ENCODE measurements at regions not wholly inside any gene's neighbourhood (a gene's known extent, or its start where the extent isn't known, plus 50 kb on each side); places are given as distances from the start of the nearest gene placed in this dataset.

DNA sequence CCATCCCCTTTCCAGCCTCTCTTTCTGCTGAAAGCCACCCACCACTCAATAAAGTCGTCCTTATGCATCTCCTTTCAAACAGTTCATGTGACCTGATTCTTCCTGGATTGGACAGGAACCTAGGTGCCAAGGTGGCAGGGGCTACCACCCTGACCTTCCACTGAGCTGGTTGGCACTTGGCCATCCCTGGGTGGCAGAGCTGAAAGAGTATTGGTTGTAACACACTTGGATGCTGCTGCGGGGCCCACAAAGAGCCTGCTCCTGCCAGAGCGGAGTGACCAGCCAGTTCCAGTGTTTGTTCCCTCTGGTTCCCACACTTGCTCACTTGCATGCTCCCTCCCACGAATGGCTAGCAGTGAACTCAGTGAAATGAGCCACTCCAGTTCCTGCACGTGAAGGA lies 57.2 kb upstream of the OR4C15 start:
- H3K4me3 ChIP-seq, result no peak overlapping the region
- no peak overlapping the region for H3K27ac ChIP-seq (ENCODE audit: extremely low read depth, low read depth, low read length)
- H2AFZ ChIP-seq (ENCODE audit: low read depth, low read length), result no peak overlapping the region
- no peak for ATAC-seq
- no peaks in the 10 kb centered on the region for H3K4me1 ChIP-seq (replicated peaks in 1 of 2; ENCODE audit: control insufficient read depth in 2 of 2, insufficient read depth in 2 of 2, low read length in 2 of 2)
- BruUV-seq (replicated peaks), result no TSS peak
- DNase-seq (ENCODE audit: extremely low read depth in 1 of 4, low spot score in 3 of 4), result no peak
- H3K9me1 ChIP-seq (ENCODE audit: control insufficient read depth, insufficient read depth, low read length), result no peaks in the 10 kb centered on the region
- ChIA-PET POLR2A (no interaction called here), CTCF (ENCODE audit: low intra/inter-chr PET ratio) (no interaction called here)
- 0% methylated on average over 5 of the region's 5 CpGs for WGBS (ENCODE audit: insufficient coverage, low coverage, missing lambda C conversion rate)
- no peak overlapping the region for H3K9ac ChIP-seq (ENCODE audit: insufficient read depth in 1 of 2, low read depth in 2 of 2, low read length in 2 of 2)
- no peaks in the 10 kb centered on the region for H3K79me2 ChIP-seq (ENCODE audit: control insufficient read depth, insufficient read depth, low read length)
- H3K4me2 ChIP-seq (ENCODE audit: insufficient read depth, low read length), result no peak overlapping the region
- no peak for FAIRE-seq
- H3K36me3 ChIP-seq (ENCODE audit: control insufficient read depth, insufficient read depth, low read length), result no peaks in the 10 kb centered on the region
- H4K20me1 ChIP-seq (replicated peaks; ENCODE audit: control insufficient read depth, insufficient read depth, low read length), result no peaks in the 10 kb centered on the region
- in situ Hi-C loops (cut with MboI) (no loop called here), intact Hi-C loops (cut with micrococcal nuclease) (no loop called here)
- no peaks in the 10 kb centered on the region for H3K9me3 ChIP-seq (replicated peaks; ENCODE audit: control insufficient read depth, insufficient read depth, low read depth, low read length)
- H3K27me3 ChIP-seq (ENCODE audit: control insufficient read depth in 2 of 2, insufficient read depth in 2 of 2, low read length in 2 of 2), result no peaks in the 10 kb centered on the region
- TF ChIP-seq HMGN3 (IDR thresholded peaks at IDR 0.05; ENCODE audit: borderline replicate concordance, extremely low read depth, insufficient read length, low read depth, low read length) (no peak), ZBTB8A (IDR thresholded peaks at IDR 0.05; ENCODE audit: partially characterized antibody) (no peak), ZNF311 (CRISPR knock-in tag; IDR thresholded peaks at IDR 0.05) (no peak), FIP1L1 (IDR thresholded peaks at IDR 0.05; ENCODE audit: low read depth, low read length, poor library complexity, severe bottlenecking) (no peak), NELFE (IDR thresholded peaks at IDR 0.05; ENCODE audit: insufficient read depth, insufficient read length) (no peak), JUND (IDR thresholded peaks at IDR 0.05; ENCODE audit: borderline replicate concordance, low read depth, low read length) (no peak), JUND (tag; IDR thresholded peaks at IDR 0.05; ENCODE audit: borderline replicate concordance, low read depth, low read length) (no peak), FOXM1 (IDR thresholded peaks at IDR 0.05; ENCODE audit: low read depth) (no peak), FOXM1 (CRISPR knock-in tag; IDR thresholded peaks at IDR 0.05; ENCODE audit: low read depth) (no peak), HNRNPLL (IDR thresholded peaks at IDR 0.05; ENCODE audit: low read depth, low read length, poor library complexity, severe bottlenecking) (no peak), SMAD2 (IDR thresholded peaks at IDR 0.05; ENCODE audit: low read depth, low read length) (no peak), EWSR1 (IDR thresholded peaks at IDR 0.05; ENCODE audit: borderline replicate concordance, low read depth, partially characterized antibody) (no peak), ZC3H8 (IDR thresholded peaks at IDR 0.05) (no peak), ZNF77 (CRISPR knock-in tag; IDR thresholded peaks at IDR 0.05) (no peak), NCOA2 (IDR thresholded peaks at IDR 0.05; ENCODE audit: partially characterized antibody in 2 of 2) (no peak)
- TF ChIP-seq, protein P1, sequence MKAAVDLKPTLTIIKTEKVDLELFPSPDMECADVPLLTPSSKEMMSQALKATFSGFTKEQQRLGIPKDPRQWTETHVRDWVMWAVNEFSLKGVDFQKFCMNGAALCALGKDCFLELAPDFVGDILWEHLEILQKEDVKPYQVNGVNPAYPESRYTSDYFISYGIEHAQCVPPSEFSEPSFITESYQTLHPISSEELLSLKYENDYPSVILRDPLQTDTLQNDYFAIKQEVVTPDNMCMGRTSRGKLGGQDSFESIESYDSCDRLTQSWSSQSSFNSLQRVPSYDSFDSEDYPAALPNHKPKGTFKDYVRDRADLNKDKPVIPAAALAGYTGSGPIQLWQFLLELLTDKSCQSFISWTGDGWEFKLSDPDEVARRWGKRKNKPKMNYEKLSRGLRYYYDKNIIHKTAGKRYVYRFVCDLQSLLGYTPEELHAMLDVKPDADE (conservative IDR thresholded peaks at IDR 0.05; ENCODE audit: control insufficient read depth, low read depth, low read length), result no peak
- TF ChIP-seq, protein P2, sequence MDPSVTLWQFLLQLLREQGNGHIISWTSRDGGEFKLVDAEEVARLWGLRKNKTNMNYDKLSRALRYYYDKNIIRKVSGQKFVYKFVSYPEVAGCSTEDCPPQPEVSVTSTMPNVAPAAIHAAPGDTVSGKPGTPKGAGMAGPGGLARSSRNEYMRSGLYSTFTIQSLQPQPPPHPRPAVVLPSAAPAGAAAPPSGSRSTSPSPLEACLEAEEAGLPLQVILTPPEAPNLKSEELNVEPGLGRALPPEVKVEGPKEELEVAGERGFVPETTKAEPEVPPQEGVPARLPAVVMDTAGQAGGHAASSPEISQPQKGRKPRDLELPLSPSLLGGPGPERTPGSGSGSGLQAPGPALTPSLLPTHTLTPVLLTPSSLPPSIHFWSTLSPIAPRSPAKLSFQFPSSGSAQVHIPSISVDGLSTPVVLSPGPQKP (CRISPR knock-in tag; IDR thresholded peaks at IDR 0.05), result no peak
- TF ChIP-seq, protein P3, sequence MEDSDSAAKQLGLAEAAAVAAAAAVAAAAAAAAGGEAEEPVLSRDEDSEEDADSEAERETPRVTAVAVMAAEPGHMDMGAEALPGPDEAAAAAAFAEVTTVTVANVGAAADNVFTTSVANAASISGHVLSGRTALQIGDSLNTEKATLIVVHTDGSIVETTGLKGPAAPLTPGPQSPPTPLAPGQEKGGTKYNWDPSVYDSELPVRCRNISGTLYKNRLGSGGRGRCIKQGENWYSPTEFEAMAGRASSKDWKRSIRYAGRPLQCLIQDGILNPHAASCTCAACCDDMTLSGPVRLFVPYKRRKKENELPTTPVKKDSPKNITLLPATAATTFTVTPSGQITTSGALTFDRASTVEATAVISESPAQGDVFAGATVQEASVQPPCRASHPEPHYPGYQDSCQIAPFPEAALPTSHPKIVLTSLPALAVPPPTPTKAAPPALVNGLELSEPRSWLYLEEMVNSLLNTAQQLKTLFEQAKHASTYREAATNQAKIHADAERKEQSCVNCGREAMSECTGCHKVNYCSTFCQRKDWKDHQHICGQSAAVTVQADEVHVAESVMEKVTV (CRISPR knock-in tag; IDR thresholded peaks at IDR 0.05), result no peak
- TF ChIP-seq, protein P4, sequence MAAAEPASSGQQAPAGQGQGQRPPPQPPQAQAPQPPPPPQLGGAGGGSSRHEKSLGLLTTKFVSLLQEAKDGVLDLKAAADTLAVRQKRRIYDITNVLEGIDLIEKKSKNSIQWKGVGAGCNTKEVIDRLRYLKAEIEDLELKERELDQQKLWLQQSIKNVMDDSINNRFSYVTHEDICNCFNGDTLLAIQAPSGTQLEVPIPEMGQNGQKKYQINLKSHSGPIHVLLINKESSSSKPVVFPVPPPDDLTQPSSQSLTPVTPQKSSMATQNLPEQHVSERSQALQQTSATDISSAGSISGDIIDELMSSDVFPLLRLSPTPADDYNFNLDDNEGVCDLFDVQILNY (CRISPR knock-in tag; IDR thresholded peaks at IDR 0.05), result no peak
